SK-N-DZ (cell line): ENCODE measurements at regions not wholly inside any gene's neighbourhood (a gene's known extent, or its start where the extent isn't known, plus 50 kb on each side); places are given as distances from the start of the nearest gene placed in this dataset.
A peak's percentile ranks its signal among the peaks of the same experiment; 100 is the strongest.

Experiments used
- DNase-seq: peaks from one replicate; pipeline ENCODE4 v3.0.0-alpha.2; 2015; ENCODE audit warnings: low spot score

DNA sequence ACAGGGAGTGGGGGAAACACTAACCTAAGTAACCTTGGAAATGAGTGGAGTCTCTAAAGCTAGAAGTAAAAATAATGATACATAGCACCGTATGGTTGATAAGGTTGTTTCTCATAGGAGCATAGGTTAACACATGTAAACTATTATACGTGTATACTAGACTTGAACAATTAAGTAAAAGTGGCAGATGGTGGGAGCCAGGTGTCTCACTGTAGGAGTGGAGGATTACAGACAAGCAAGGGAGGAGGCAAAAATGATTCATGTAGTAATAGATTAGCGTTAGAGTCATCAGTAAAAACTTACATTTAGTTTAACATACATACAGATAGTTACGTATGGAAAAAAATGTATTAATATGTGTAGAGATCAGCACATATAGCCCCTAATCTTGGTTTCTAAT, 138.4 kb upstream of the DSCAM start:
- DNase-seq, result no peak

GRCh38 chr21:40990366-40990765, 143.4 kb upstream of the DSCAM start:
- DNase-seq, result no peak

DNA sequence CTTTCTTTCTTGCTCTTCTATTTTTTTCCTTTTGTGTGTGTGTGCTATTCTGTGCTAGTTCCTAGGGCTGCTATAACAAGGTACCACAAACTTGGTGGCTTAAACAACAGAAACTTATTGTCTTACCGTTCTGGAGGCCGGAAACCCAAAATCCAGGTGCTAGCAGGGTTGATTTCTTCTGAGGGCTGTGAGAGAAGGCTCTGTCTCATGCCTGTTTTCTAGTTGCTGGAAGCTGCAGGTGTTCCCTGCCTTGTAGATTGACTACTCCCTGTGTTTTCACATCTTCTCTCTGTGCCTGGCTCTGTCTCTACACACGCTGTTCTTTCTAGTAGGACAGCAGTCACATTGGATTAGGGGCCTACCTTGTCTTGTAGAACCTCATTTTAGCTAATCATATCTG, 150.9 kb upstream of the DSCAM start:
- no peak for DNase-seq

GRCh38 chr21:41000838-41001237, 153.9 kb upstream of the DSCAM start:
- no peak for DNase-seq

GRCh38 chr21:41006636-41007035, 159.7 kb upstream of the DSCAM start:
- DNase-seq, result no peak

DNA sequence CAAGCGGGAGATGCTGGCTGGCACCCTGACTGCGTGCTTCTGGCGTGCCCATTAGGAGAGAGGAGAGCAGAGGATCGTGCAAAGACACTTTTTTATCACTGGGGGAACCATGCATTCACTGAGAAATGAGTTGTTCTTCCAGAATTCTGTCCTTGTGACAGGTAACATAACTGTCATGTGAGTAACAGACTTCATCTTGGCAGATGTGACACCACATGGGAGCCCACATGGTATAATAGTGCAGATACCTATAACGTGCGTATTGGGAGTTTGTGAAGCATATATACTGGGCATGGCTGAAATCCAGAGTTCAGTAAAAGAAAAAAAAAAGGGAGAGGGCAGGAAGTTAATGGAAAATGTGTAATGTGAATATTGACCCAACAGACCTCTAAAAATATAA, 159.6 kb upstream of the BACE2 start:
- DNase-seq, result no peak

DNA sequence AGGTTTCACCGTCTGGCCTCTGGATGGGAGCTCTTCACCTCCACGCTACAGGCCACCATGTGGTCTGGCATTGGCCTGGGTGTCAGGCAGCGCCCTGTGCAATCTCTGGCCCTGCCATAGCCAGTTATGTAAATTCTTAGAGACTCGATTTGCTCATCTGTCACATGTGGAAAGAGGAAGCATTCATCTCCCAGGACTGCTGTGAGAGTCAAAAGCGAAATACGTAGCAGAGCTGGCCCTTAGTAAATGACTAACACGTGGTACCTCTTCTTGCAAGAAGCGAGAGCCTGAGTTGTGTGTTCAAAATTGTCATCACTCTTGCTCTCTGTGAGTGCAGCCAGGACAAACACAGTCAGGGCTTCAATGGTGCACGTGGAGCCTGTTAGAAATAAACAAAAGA, 159.0 kb upstream of the BACE2 start:
- peak; percentile 48 for DNase-seq

DNA sequence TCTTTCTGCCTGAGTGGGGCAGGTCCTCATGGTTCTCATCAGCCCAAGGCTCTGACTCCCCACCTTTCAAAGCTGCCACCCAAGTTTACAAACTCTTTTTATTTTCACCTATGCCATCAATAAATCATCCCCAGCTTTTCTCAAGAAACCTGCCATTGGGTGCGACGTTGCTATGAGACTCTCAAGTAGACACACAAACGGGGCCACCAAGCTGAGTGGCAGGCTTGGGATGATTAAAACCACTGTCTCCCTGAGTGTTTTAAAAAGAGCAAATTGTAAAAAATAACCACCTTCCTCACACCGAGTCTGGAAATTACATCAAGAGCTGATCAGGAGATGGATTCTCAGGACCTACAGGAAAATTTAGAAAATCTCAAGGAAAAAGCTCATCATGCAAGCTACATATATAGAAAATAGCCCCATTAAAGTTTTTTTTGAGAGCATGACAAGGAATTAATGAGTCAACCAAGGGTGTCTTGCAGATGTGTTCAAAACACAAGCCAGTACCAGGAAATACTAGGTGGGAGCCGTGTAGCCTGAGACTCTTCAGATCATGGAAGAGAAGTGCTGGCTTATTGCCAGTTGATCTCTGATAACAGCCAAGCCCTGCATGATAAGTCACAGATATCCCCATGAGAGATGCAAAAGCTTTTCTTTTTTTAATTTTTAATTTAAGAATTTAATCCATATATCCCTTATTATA, 158.4 kb upstream of the BACE2 start:
- peak; percentile 69 for DNase-seq

GRCh38 chr21:41010101-41010435, 157.9 kb upstream of the BACE2 start:
- DNase-seq, result peak; percentile 53

DNA sequence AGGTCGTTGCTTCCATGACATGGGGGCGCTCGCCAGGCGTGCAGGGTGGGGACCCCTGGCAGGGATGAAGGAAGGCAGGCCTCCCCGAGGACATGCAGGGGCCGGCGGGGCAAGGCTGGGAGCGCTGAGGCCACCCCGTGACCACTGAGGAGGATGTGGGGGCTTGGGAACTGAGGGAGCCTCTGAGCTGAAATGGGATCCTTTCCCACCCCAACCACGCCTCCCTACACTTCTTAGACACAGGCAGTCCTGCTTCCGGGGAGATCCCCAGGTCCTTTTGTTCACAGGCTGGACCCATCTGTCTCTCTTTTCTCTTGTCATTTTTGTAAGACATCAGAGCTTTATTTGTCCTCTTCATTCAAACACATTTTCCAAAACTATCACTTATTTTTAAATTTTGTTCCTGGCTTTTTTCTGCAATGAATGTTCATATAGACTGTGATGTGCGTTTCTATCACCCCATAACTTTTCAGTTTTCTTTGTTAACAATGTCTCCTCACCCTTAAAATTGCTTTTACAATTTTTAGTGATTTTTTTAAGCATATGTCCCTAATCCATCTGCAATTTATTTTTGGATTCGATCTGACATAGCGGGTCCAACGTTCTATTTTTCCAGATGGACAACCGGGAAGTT, 156.7 kb upstream of the BACE2 start:
- no peak for DNase-seq

- no peak for DNase-seq
Measured at GRCh38 chr21:41011951-41012366, 156.0 kb upstream of the BACE2 start.

DNA sequence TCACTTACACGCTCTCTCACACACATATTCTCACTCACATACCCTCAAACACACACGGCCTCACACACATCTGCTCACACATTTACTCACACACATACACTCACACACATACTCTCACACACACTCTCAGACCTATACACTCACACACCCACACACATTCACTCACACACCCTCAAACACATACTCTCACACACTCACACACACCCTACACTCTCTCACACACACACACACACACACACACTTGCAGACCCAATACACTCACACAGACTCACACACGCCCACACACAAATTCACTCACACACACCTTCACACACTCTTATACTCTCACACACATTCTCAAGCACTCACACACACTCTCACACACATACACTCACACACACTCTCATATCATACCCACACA, 155.5 kb upstream of the BACE2 start:
- DNase-seq, result no peak

- DNase-seq, result no peak
Measured at GRCh38 chr21:41016472-41016871, 151.5 kb upstream of the BACE2 start.

DNA sequence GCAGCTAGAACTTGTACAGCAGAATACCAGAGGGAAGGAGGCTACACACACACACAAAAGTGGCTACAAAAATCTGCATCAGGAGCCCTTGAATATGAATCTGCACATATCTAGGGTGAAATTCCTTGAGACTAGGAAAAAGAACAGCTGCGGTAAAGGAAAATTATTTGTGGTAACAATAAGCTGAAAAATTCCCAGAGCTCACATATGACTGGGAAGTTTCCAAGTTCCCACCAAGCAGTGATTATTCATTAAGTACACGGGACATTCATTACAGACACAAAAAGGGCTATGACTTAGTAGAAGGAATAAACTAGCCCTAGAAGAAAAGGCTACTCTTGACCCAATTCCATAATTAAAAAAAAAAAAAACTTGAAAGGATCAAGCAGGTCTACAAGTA, 149.5 kb upstream of the BACE2 start:
- DNase-seq, result no peak

DNA sequence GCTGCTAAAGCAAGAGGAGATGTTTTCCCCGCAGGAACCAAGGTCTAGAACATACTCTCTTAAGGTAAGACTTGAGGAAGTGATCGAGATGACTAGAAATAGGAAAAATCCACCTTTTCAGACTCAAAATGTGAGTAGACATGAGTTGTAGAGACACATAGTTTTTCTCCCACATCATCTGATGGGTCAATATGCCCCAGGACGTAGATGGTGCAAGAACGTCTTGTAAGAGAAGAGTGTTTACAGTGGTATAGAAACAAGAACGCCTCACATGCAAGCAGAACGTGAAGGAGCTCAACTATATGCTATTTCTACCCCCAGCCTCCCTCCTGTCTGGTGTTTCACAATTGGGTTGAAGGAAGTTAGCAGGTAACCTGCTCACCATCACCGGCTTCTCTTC, 144.0 kb upstream of the BACE2 start:
- DNase-seq, result no peak

DNA sequence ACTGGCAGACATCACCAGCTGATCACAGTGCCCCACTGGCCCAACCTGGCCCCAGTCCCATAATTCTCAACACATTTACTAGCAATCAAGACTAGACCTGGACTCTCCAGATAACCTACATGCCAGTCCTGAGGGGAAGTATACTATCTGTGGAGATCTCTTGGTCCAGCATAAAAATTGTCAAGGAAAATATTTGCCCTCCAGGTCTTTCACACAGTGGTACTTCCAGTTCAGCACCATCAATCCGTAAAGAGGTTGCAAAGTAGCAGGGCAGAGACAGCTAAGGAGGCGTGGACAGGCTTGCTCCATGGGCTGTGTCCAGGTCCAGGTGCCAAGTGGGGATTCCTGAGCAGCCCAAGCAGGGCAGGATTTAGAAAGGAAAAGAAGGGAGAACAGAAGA, 143.6 kb upstream of the BACE2 start:
- no peak for DNase-seq

DNA sequence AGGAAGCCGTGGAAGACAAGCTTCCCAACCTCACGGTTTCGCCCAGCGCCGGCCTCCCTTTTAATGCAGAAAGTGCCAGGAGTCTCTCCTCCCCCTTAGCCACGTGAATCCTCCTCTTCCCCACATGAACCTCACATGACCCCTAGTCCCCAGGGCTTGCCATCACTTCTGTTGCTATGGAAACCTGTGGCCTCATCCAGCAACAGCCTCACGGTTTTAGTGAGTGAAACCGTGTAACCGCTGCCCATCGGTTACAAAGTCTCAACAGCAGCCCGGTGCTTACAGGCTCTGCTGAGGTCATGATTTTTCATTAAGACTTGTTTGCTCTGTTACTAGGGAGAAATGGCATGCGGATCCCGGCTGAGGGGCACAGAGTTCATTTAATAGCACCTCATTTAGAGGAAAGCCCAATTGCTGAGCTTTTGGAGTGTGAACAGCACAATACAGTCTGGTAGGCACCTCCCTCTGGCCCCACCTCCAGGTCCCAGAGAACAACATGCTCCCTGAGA, 143.2 kb upstream of the BACE2 start:
- DNase-seq, result peak; percentile 91

DNA sequence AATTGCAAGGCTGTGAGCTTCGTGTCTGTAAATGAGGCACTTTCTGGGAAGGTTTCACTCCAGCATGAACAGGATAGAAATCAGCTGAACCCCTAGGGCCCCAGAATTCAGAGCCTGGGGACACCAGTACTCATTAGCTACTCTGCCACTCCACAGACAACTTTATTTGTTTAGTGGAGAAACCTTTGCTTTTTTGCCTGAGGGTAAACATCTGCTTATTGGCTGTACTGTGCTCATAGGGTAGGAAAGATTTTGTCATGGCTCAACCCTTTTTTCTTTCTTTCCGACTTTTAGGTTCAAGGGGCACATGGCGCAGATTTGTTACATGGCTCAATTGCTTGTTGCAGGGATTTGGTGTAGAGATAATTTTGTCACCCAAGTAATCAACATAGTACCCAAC, 138.4 kb upstream of the BACE2 start:
- no peak for DNase-seq

DNA sequence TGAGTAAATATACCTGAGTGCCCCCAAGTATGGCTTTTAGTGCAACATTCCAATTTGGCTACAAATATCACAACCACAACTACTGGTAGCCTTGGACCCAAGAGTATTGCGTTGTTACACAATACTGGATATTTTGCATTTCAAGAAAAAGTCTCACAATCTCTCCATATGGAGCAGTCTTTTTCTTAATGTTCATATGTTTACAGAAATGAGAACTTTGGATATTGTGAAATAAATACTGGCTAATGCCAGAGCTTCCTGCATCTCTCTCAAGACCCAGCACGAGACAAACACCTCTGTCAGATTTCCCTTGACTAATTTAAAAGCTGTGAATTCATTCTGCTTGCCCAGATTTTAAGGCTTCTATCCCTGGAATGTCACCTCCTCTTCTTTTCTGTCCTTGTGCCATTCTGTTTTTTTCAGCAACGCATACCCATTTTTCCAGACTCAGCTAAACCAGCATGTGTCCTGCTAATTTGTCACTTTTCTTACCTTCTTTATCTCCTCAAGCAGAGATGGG, 136.2 kb upstream of the BACE2 start:
- DNase-seq, result no peak

DNA sequence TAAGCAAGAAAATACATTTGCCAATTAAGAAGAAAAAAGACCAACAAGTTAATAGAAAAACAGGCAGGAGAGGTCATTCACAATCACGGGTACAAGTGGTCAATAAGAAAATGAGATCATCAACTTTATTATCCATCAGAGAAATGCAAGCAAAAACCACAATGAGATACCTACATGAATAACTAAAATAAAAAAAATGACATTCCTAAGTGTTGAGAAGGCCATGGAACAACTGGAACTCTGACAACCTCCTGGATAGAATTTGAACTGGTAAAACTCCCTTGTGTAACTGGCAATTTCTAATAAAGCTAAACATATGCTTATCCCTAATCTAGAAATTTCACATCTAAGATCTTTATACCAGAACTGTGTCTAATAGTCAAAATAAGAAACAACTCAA, 135.4 kb upstream of the BACE2 start:
- no peak for DNase-seq

- no peak for DNase-seq
Measured at GRCh38 chr21:41037212-41037611, 130.7 kb upstream of the BACE2 start.

DNA sequence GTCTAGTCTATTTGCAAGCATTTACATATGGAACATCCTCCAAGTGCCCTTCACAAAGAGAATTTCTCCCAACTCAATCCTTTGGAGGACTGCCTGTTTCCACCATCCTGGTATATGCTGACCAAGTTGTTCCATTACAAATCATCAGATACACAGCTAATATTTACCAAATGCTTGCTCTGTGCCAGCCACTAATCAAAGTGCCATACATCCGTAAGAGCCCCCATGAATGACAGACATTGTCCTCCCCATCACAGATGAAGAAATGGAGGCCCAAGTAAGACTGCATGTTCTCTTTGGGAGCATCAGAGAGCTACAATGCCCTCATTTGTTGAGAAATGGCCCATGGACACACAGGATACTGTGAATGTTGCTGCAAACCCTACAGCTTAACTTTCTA, 130.0 kb upstream of the BACE2 start:
- no peak for DNase-seq

- DNase-seq, result no peak
Measured at GRCh38 chr21:41043014-41043413, 124.9 kb upstream of the BACE2 start.
